ENCODE measurements at regions not wholly inside any gene's neighbourhood (a gene's known extent, or its start where the extent isn't known, plus 50 kb on each side); places are given as distances from the start of the nearest gene placed in this dataset.

- TF ChIP-seq, protein P1, sequence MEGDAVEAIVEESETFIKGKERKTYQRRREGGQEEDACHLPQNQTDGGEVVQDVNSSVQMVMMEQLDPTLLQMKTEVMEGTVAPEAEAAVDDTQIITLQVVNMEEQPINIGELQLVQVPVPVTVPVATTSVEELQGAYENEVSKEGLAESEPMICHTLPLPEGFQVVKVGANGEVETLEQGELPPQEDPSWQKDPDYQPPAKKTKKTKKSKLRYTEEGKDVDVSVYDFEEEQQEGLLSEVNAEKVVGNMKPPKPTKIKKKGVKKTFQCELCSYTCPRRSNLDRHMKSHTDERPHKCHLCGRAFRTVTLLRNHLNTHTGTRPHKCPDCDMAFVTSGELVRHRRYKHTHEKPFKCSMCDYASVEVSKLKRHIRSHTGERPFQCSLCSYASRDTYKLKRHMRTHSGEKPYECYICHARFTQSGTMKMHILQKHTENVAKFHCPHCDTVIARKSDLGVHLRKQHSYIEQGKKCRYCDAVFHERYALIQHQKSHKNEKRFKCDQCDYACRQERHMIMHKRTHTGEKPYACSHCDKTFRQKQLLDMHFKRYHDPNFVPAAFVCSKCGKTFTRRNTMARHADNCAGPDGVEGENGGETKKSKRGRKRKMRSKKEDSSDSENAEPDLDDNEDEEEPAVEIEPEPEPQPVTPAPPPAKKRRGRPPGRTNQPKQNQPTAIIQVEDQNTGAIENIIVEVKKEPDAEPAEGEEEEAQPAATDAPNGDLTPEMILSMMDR (IDR thresholded peaks at IDR 0.05): no peak
- no peak for TF ChIP-seq EP300 (IDR thresholded peaks at IDR 0.05)
- TF ChIP-seq POLR2A (IDR thresholded peaks at IDR 0.05): no peak
Measured at GRCh38 chr7:13050703-13051102, 363.3 kb downstream of the ARL4A start.

Data from stomach (tissue), 4 donors.